ENCODE measurements at regions not wholly inside any gene's neighbourhood (a gene's known extent, or its start where the extent isn't known, plus 50 kb on each side); places are given as distances from the start of the nearest gene placed in this dataset.

DNA sequence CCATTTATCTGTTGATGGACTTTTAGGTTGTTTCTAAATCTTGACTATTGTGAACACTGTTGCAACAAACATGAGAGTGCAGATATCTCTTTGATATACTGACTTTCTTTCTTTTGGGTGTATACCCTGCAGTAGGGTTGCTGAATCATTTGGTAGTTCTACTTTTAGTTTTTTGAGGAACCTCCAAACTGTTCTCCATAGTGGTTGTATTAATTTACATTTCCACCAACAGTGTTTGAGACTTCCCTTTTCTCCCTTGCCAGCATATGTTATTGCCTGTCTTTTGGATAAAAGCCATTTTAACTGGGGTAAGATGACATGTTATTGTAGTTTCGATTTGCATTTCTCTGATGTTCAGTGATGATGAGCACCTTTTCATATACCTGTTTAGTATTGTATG is 330.0 kb downstream of the DDX10 start:
- DNase-seq (ENCODE audit: low read depth), result no peak

GRCh38 chr11:108997826-108998225 is 333.0 kb downstream of the DDX10 start:
- DNase-seq (ENCODE audit: low read depth), result no peak

DNA sequence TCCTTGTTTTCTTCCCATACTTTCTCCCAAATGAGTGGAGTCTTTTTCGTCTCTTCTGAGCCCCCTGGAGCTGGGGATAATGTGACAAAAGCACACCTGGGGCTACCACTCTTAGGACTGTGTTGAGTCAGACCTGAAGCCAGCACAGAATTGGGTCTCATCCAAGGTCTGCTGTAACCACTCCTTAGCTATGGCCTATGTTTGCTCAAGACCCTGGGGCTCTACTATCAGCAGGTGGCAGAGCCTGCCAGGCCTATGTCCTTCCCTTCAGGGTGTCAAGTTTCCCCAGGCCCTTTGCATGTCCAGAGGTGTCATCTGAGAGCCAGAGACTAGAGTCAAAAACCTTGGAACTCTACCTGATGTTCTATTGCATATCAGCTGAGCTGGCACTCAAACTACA is 335.7 kb downstream of the DDX10 start:
- peak; percentile 27 for DNase-seq (ENCODE audit: low read depth)

- DNase-seq (ENCODE audit: low read depth), result no peak
These were observed 336.7 kb downstream of the DDX10 start for GRCh38 chr11:109001585-109001984.

DNA sequence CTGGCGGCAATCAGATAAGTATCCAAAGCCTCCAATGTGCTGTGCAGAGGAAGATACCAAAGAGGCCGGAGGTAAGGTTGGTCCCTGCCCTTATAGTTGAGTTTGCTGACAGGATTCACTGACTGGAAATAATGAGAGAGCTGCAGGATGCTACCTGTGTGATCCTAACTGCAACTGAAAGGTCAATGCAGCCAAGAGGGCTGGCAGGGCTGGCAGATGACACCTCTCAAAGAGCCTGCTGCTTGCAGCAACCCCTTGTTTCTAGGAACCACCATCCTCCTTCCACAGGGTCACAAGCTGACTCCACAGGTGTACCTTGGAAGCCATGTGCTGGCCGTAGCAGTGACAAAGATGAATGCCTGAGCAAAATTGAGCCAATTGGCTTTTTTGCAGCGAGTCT is 348.1 kb downstream of the DDX10 start:
- no peak for DNase-seq (ENCODE audit: low read depth)

GRCh38 chr11:109015283-109015682 is 350.4 kb downstream of the DDX10 start:
- peak; percentile 75 for DNase-seq (ENCODE audit: low read depth)

DNA sequence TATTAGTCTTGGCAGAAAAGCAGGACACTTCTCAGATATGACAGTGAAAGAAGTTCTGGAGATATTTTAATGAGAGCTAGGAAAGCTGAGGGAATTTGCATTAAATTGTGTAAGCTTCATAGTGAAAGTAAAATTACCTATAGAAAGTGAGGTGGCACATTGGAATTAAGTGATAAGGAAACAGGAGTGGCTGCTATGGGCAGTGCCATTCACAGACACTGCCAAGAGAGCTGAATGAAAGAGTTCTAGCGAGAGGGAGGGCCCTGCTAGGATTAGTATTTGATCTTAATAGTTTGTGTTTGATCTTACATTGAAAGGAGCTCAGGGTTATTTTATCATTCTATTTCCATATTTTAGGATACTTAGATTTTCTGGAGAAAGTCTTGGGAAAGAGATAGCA is 351.9 kb downstream of the DDX10 start:
- no peak for DNase-seq (ENCODE audit: low read depth)

DNA sequence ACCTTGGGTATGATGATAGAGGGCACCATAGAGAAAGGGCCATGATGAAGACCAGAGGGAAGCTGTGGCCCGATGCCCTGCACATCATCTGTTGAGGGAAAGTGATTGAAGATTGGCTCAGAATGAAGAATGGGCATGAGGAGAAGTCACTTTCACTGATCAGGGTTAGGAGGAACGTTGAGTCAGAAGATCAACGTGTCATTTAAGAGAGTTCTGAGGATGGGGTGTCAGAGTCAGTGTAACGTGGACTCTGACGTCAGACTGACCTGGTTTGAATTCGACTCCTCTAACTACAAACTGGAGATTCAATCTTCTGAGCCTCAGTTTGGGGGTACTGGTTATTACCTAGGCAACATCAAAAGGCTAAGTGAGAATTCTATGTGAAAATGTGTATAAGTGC is 352.6 kb downstream of the DDX10 start:
- DNase-seq (ENCODE audit: low read depth), result no peak

DNA sequence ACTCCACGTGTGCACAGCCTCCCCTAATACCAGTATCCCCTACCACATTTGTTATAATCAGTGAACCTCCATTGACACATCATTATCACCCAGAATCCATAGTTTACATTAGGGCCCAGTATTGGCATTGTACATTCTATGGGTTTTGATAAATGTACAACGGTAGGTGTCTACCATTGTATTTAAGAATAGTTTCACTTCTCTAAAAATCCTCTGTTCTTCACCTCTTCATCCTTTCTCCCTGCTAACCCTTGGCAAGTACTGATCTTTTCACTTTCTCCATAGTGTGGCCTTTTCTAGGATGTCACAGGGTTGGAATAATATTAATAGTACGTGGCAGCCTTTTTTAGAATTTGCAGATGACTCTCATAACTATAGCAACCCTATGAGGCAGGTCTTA is 353.8 kb downstream of the DDX10 start:
- no peak for DNase-seq (ENCODE audit: low read depth)

GRCh38 chr11:109019342-109019936 is 354.6 kb downstream of the DDX10 start:
- no peak for DNase-seq (ENCODE audit: low read depth)

DNA sequence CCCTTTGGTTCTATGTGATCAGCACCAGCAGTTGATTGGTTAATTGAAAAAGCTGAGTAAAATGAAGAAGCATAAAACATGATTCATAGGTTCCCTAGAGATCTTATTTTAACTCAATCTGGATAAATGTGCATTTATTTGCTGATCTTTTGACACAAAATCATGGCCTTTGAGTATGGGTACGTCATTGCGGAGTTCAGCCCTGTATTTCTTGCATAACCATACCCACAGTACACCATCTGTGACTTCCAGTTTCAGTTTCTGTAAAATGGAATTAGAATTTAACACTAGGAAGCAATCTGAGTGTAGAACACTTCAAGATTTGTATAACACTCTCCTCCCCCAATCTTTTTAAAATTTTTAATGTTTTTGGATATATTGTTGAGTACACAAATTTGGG is 358.2 kb downstream of the DDX10 start:
- DNase-seq (ENCODE audit: low read depth), result no peak

- no peak for DNase-seq (ENCODE audit: low read depth)
These were observed 362.1 kb downstream of the DDX10 start for GRCh38 chr11:109026891-109027489.

DNA sequence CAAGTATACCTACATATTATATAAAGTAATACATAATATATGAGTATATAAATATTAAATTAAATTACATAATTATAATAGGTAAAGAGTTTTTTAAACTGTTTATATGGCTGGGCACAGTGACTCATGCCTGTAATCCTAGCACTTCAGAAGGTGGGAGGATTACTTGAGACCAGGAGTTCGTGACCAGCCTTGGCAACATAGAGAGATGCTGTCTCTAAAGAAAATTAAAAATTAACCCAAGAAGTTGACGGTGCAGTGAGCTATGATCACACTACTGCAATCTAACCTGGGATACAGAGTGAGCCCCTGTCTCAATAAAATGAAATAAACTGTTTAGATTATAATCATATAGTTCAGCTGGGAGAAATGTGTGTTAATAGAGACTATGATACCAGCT is 363.0 kb downstream of the DDX10 start:
- DNase-seq (ENCODE audit: low read depth), result peak; percentile 40

- DNase-seq (ENCODE audit: low read depth), result no peak
These were observed 365.1 kb downstream of the DDX10 start for GRCh38 chr11:109029927-109030326.

GRCh38 chr11:109033627-109034338 is 368.9 kb downstream of the DDX10 start:
- DNase-seq (ENCODE audit: low read depth), result peak; percentile 98

DNA sequence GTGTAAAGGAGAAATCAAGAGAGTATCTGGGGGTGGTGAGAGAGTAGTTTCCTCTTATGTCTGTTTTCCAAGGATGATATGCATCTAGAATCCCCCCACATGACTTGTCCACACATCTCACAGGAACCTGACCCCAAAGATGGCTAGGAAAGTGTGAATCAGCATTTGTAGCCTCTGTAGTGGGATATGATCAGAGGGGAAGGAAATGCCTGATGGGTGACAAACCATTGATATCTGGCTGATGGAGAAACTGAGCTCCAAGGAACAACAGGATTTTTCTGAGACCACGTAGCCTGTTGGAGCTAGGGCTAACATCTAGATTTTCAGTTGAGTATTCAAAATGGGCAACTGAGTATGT is 369.4 kb downstream of the DDX10 start:
- DNase-seq (ENCODE audit: low read depth), result peak; percentile 81

- DNase-seq (ENCODE audit: low read depth), result no peak
These were observed 370.4 kb downstream of the DDX10 start for GRCh38 chr11:109035284-109035683.

DNA sequence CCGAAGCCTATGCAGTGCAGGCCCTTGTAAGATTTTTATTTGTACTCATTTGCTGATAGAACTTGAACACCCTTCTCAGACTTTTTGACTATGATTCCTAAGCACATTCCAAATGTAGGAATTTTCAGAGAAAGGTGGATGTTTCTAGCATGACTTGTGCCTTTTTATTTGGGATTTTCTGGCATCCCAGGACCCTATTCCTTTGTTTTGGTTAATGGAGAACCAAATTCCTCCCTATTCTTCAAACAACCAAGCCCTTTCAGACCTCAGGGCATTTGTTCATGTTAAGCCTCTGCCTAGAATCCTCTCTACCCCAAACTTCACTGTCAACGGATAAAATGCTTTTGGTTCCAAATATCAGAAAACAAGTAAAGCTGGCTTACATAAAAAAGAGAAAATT is 371.1 kb downstream of the DDX10 start:
- no peak for DNase-seq (ENCODE audit: low read depth)

GRCh38 chr11:109037856-109038780 is 373.2 kb downstream of the DDX10 start:
- DNase-seq (ENCODE audit: low read depth), result peak; percentile 97

DNA sequence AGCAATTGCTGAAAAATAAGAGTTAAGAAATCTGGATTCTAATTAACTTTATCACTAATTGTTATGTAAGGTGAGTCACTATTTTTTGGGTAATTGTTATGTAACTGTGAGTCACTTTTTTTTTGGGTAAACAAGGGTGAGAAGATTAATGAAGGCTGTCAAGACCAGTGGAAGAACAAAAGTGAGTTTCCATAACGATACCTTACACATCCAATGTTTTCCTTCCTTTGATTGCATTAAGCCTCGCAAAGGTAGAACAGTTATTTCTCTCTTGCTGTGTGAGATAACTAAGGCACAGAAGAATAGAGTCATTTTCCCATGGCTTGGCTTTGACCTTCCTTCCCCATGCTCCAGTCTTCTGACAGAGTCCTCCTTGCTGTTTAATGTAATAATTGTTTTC is 374.7 kb downstream of the DDX10 start:
- DNase-seq (ENCODE audit: low read depth), result peak; percentile 76

- DNase-seq (ENCODE audit: low read depth), result no peak
These were observed 375.4 kb downstream of the DDX10 start for GRCh38 chr11:109040303-109040702.

- no peak for DNase-seq (ENCODE audit: low read depth)
These were observed 377.0 kb downstream of the DDX10 start for GRCh38 chr11:109041876-109042275.

All from M059J (cell line).